Heart left ventricle (tissue), 13 donors: ENCODE measurements at regions not wholly inside any gene's neighbourhood (a gene's known extent, or its start where the extent isn't known, plus 50 kb on each side); places are given as distances from the start of the nearest gene placed in this dataset.

ENCODE experiments used
- POLR2A ChIP-seq, 2 donors: fragments of 450-650 bp; IDR thresholded peaks; one replicate each; pipeline ENCODE4 v1.6.1; 2017; ENCODE audit warnings: antibody characterized with exemption in 2 of 2, mild to moderate bottlenecking in 2 of 2, moderate library complexity in 2 of 2
- TF ChIP-seq, protein P1 (sequence below), 12 donors: fragments of 200-600 bp; sonication (generic) in 4 of 12; IDR thresholded peaks; one replicate each; pipeline versions ENCODE4 v1.5.0 to v1.8.0; 2018 to 2022; ENCODE audit warnings: antibody characterized with exemption in 12 of 12, mild to moderate bottlenecking in 5 of 12
- donor health status: ischemic (EF 13 %, LVEDD 7.1; RV severe dilation, severe dysfunction).
- donor health status: DM: no; HTN: yes; CAD: no.
- donor health status: DM: no; HTN: no; CAD: no.
- donor health status: ischemic (EF 25% LVEDD 6.9; RV normal size, moderate dysfunction).
- donor health status: ischemic (EF 25% LVEDD 5.7; RV mildly dilated, moderate dysfunction).
- donor health status: ischemic (EF 35%, LVEDD 5.7; RV mildly dilated, moderate dysfunction).
- donor health status: nonischemic (EF 11% LVEDD 7.7; RV severe dilation, severe dysfunction).
- donor health status: DM: yes; HTN: yes; CAD: no.
- donor health status: PGD.
- donor health status: ischemic (EF 29% LVEDD 5.4; RV normal size, mild dysfunction).
- donor health status: nonischemic (EF 23%, LVEDD 6.1; RV moderate dilation, normal function).

GRCh38 chr11:70510571-70510970 lies 112.2 kb downstream of the CTTN start:
- TF ChIP-seq, protein P1, sequence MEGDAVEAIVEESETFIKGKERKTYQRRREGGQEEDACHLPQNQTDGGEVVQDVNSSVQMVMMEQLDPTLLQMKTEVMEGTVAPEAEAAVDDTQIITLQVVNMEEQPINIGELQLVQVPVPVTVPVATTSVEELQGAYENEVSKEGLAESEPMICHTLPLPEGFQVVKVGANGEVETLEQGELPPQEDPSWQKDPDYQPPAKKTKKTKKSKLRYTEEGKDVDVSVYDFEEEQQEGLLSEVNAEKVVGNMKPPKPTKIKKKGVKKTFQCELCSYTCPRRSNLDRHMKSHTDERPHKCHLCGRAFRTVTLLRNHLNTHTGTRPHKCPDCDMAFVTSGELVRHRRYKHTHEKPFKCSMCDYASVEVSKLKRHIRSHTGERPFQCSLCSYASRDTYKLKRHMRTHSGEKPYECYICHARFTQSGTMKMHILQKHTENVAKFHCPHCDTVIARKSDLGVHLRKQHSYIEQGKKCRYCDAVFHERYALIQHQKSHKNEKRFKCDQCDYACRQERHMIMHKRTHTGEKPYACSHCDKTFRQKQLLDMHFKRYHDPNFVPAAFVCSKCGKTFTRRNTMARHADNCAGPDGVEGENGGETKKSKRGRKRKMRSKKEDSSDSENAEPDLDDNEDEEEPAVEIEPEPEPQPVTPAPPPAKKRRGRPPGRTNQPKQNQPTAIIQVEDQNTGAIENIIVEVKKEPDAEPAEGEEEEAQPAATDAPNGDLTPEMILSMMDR (IDR thresholded peaks at IDR 0.05): no peak
- TF ChIP-seq POLR2A (IDR thresholded peaks at IDR 0.05): no peak
